HL-60 (cell line): ENCODE measurements at regions not wholly inside any gene's neighbourhood (a gene's known extent, or its start where the extent isn't known, plus 50 kb on each side); places are given as distances from the start of the nearest gene placed in this dataset.

Source experiments
- DNase-seq, 2 experiments: peaks; one replicate each; pipeline ENCODE4 v3.0.0-alpha.2; 2010 to 2020; ENCODE audit warnings: low read depth in 1 of 2, low spot score in 1 of 2
- H3K27ac ChIP-seq: fragments of 250-450 bp; sonication (Bioruptor Pico); replicated peaks from 2 replicates; pipeline ENCODE4 v1.5.1; 2020; ENCODE audit warnings: mild to moderate bottlenecking, moderate library complexity
- H3K27me3 ChIP-seq: fragments of 250-450 bp; sonication (Bioruptor Pico); 2 replicates; pipeline ENCODE4 v1.5.1; 2021; ENCODE audit warnings: mild to moderate bottlenecking, moderate library complexity; ENCODE audit not compliant: insufficient read depth, poor library complexity, severe bottlenecking
- H3K4me3 ChIP-seq: replicated peaks from 2 replicates; pipeline ENCODE4 v1.5.1; 2011; ENCODE audit warnings: mild to moderate bottlenecking, control low read depth, low read length; ENCODE audit not compliant: insufficient read depth
- CTCF ChIP-seq: IDR thresholded peaks from one replicate; pipeline ENCODE4 v1.5.1; 2011; ENCODE audit warnings: low read length, control low read depth, inconsistent platforms; ENCODE audit not compliant: insufficient read depth
- GABPA ChIP-seq: IDR thresholded peaks from 2 replicates; pipeline ENCODE4 v1.6.1; 2012; ENCODE audit warnings: low read depth
- POLR2AphosphoS5 ChIP-seq: IDR thresholded peaks from 2 replicates; pipeline ENCODE4 v1.6.1; 2012; ENCODE audit warnings: low read depth
- REST ChIP-seq: IDR thresholded peaks from 2 replicates; pipeline ENCODE4 v1.6.1; 2012; ENCODE audit warnings: low read depth; ENCODE audit not compliant: insufficient replicate concordance
- SPI1 ChIP-seq: IDR thresholded peaks from 2 replicates; pipeline ENCODE4 v1.6.1; 2012; ENCODE audit warnings: low read depth, mild to moderate bottlenecking, borderline replicate concordance

DNA sequence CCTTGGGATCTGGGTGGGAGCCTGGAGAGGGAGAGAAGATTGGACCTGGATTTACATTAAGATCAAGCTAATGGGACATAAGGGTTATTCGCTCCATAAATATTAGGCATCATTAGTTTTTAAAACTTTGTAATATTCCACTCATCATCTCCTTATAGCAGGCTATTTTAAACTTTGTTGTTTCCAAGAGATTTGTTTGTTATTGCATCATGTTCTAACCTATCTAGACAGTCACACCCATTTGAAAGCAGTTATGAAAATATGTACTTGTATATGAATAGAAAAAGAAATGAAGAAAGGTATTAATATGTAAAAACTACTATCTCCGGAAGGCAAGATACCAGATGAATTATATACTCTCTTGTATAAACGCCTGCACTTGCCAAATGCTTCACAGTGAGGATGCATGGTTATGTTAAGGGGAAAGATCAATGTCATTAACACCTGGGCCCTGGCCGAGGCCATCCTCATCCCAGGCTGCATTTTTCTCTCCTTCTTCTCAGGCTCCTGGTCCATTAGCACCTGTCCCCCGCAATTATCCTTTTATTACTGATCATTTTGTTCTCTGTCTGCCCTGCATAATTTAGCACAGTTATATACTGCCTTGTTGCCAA, 468.2 kb downstream of the MATN1 start:
- peaks cover 9% of the 10 kb centered on the region for H3K27me3 ChIP-seq
- TF ChIP-seq SPI1, result no peak
- no peak for TF ChIP-seq GABPA
- no peak for DNase-seq
- H3K4me3 ChIP-seq, result no peak overlapping the region
- no peak overlapping the region for H3K27ac ChIP-seq

GRCh38 chr1:30253807-30254440, 469.5 kb downstream of the MATN1 start:
- Histone ChIP-seq H3K27me3 (no peaks in the 10 kb centered on the region), H3K4me3 (no peak overlapping the region), H3K27ac (no peak overlapping the region)
- no peak for TF ChIP-seq POLR2AphosphoS5
- no peak for TF ChIP-seq REST
- TF ChIP-seq SPI1, result no peak
- no peak for TF ChIP-seq CTCF
- TF ChIP-seq GABPA, result no peak
- DNase-seq, result no peak

DNA sequence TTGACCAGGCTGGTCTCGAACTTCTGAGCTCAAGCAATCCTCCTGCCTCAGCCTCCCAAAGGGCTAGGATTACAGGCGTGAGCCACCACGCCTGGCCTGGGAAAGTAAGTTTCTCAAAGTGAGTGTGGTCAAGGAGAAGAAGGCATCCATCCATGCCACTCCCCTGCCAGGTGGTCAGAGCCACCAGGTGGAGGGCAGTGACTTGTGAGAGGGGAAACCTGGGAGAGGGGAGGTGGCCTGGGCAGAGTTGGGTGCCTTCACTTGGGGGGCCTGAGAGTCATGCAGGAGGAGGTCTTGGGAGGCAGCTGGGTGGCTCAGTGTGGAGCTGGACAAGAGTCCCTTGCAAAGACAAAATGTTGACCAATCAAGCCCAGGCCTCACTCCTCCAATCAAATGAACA, 470.0 kb downstream of the MATN1 start:
- H3K4me3 ChIP-seq, result no peak overlapping the region
- TF ChIP-seq POLR2AphosphoS5 (no peak), SPI1 (no peak), GABPA (no peak), CTCF (no peak), REST (no peak)
- H3K27ac ChIP-seq, result no peak overlapping the region
- DNase-seq, result no peak
- no peaks in the 10 kb centered on the region for H3K27me3 ChIP-seq

- no peak for DNase-seq
- TF ChIP-seq REST (no peak), SPI1 (no peak), GABPA (no peak), CTCF (no peak), POLR2AphosphoS5 (no peak)
- H3K27me3 ChIP-seq, result no peaks in the 10 kb centered on the region
- no peak overlapping the region for H3K27ac ChIP-seq
- no peak overlapping the region for H3K4me3 ChIP-seq
Measured at GRCh38 chr1:30250984-30251850, 472.2 kb downstream of the MATN1 start.
